ENCODE measurements at regions not wholly inside any gene's neighbourhood (a gene's known extent, or its start where the extent isn't known, plus 50 kb on each side); places are given as distances from the start of the nearest gene placed in this dataset.
A peak's percentile ranks its signal among the peaks of the same experiment; 100 is the strongest.

DNA sequence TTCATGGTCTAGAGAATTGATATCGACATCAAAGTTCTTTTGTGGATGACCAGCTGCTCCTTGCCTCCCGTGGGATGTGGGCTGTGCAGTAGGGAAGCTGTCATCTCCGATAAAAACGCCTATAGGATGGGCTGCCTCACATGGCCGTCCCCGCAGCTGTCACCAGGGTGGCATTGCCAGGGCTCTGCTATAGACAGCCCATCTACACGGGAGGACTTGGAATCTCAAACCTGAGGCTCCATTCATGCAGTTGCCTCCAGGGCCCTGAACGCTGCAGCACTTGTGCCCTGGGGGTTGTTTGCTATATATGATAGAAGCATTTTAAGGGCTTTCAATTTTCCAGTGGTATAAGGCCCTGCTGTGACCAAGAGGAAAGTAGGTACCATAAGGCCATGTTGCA is 183.1 kb downstream of the MYCN start:
- DNase-seq (ENCODE audit: low spot score) = peak; percentile 25
- Histone ChIP-seq H3K4me1 (ENCODE audit: control insufficient read depth in 4 of 4, insufficient read depth in 4 of 4, low read length in 3 of 4) (no peaks in the 10 kb centered on the region), H3K27me3 (ENCODE audit: control insufficient read depth in 4 of 4, insufficient read depth in 4 of 4, low read length in 3 of 4) (no peaks in the 10 kb centered on the region), H3K36me3 (ENCODE audit: control insufficient read depth in 4 of 4, insufficient read depth in 3 of 4, low read depth in 1 of 4, low read length in 3 of 4) (no peaks in the 10 kb centered on the region), H3K4me3 (ENCODE audit: low read depth in 1 of 3, low read length in 3 of 3) (no peak overlapping the region), H3K9me3 (ENCODE audit: control insufficient read depth in 4 of 4, low read length in 3 of 4) (peaks cover 0 to 3% (median under 1%) of the 10 kb centered on the region in 4 donors), H3K27ac (ENCODE audit: low read depth in 1 of 2, low read length in 2 of 2) (no peak overlapping the region), H3K9ac (ENCODE audit: low read depth in 1 of 2, low read length in 2 of 2) (no peak overlapping the region)
- 75% methylated on average over 8 of the region's 8 CpGs for WGBS
- TF ChIP-seq, protein P1, sequence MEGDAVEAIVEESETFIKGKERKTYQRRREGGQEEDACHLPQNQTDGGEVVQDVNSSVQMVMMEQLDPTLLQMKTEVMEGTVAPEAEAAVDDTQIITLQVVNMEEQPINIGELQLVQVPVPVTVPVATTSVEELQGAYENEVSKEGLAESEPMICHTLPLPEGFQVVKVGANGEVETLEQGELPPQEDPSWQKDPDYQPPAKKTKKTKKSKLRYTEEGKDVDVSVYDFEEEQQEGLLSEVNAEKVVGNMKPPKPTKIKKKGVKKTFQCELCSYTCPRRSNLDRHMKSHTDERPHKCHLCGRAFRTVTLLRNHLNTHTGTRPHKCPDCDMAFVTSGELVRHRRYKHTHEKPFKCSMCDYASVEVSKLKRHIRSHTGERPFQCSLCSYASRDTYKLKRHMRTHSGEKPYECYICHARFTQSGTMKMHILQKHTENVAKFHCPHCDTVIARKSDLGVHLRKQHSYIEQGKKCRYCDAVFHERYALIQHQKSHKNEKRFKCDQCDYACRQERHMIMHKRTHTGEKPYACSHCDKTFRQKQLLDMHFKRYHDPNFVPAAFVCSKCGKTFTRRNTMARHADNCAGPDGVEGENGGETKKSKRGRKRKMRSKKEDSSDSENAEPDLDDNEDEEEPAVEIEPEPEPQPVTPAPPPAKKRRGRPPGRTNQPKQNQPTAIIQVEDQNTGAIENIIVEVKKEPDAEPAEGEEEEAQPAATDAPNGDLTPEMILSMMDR (IDR thresholded peaks at IDR 0.05; ENCODE audit: low read depth, low read length, missing input control) = no peak
- no peak for TF ChIP-seq HNF4A (conservative IDR thresholded peaks at IDR 0.05)
- TF ChIP-seq EGR1 (IDR thresholded peaks at IDR 0.05; ENCODE audit: low read depth in 2 of 2) = no peak
- TF ChIP-seq NR2F2 (IDR thresholded peaks at IDR 0.05) = no peak
- no peak for TF ChIP-seq GABPA (IDR thresholded peaks at IDR 0.05 in 1 of 2, conservative IDR thresholded peaks at IDR 0.05 in 1 of 2)
- no peak for TF ChIP-seq FOXA2 (IDR thresholded peaks at IDR 0.05)
- no peak for TF ChIP-seq FOXA1 (IDR thresholded peaks at IDR 0.05)
- TF ChIP-seq, protein P2, sequence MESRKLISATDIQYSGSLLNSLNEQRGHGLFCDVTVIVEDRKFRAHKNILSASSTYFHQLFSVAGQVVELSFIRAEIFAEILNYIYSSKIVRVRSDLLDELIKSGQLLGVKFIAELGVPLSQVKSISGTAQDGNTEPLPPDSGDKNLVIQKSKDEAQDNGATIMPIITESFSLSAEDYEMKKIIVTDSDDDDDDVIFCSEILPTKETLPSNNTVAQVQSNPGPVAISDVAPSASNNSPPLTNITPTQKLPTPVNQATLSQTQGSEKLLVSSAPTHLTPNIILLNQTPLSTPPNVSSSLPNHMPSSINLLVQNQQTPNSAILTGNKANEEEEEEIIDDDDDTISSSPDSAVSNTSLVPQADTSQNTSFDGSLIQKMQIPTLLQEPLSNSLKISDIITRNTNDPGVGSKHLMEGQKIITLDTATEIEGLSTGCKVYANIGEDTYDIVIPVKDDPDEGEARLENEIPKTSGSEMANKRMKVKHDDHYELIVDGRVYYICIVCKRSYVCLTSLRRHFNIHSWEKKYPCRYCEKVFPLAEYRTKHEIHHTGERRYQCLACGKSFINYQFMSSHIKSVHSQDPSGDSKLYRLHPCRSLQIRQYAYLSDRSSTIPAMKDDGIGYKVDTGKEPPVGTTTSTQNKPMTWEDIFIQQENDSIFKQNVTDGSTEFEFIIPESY (IDR thresholded peaks at IDR 0.05) = no peak

DNA sequence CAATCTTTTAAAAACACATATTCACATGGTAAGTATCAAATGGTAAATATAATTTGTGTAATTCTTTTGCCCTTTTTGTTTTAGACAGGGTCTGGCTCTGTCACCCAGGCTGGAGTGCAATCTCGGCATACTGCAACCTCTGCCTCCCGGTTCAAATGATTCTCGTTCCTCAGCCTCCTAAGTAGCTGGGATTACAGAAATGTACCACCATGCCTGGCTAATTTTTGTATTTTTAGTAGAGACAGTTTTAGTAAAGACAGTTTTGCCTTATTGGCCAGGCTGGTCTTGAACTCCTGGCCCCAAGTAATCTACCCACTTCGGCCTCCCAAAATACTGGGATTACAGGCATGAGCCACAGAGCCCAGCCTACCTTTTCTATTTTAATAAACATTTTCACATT is 182.2 kb downstream of the MYCN start:
- no peak overlapping the region for H3K9ac ChIP-seq (ENCODE audit: low read depth in 1 of 2, low read length in 2 of 2)
- DNase-seq (ENCODE audit: low spot score) = no peak
- H3K36me3 ChIP-seq (ENCODE audit: control insufficient read depth in 4 of 4, insufficient read depth in 3 of 4, low read depth in 1 of 4, low read length in 3 of 4) = no peaks in the 10 kb centered on the region
- TF ChIP-seq, protein P3, sequence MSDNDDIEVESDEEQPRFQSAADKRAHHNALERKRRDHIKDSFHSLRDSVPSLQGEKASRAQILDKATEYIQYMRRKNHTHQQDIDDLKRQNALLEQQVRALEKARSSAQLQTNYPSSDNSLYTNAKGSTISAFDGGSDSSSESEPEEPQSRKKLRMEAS (IDR thresholded peaks at IDR 0.05) = no peak
- no peak for TF ChIP-seq JUND (IDR thresholded peaks at IDR 0.05)
- TF ChIP-seq, protein P2 (IDR thresholded peaks at IDR 0.05) = no peak
- no peak for TF ChIP-seq HNF4A (conservative IDR thresholded peaks at IDR 0.05)
- TF ChIP-seq, protein P1 (IDR thresholded peaks at IDR 0.05; ENCODE audit: low read depth, low read length, missing input control) = no peak
- no peak for TF ChIP-seq SP1 (IDR thresholded peaks at IDR 0.05)
- TF ChIP-seq HNF4G (IDR thresholded peaks at IDR 0.05) = no peak
- TF ChIP-seq, protein P4, sequence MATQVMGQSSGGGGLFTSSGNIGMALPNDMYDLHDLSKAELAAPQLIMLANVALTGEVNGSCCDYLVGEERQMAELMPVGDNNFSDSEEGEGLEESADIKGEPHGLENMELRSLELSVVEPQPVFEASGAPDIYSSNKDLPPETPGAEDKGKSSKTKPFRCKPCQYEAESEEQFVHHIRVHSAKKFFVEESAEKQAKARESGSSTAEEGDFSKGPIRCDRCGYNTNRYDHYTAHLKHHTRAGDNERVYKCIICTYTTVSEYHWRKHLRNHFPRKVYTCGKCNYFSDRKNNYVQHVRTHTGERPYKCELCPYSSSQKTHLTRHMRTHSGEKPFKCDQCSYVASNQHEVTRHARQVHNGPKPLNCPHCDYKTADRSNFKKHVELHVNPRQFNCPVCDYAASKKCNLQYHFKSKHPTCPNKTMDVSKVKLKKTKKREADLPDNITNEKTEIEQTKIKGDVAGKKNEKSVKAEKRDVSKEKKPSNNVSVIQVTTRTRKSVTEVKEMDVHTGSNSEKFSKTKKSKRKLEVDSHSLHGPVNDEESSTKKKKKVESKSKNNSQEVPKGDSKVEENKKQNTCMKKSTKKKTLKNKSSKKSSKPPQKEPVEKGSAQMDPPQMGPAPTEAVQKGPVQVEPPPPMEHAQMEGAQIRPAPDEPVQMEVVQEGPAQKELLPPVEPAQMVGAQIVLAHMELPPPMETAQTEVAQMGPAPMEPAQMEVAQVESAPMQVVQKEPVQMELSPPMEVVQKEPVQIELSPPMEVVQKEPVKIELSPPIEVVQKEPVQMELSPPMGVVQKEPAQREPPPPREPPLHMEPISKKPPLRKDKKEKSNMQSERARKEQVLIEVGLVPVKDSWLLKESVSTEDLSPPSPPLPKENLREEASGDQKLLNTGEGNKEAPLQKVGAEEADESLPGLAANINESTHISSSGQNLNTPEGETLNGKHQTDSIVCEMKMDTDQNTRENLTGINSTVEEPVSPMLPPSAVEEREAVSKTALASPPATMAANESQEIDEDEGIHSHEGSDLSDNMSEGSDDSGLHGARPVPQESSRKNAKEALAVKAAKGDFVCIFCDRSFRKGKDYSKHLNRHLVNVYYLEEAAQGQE (IDR thresholded peaks at IDR 0.05) = no peak
- no peak for TF ChIP-seq EGR1 (IDR thresholded peaks at IDR 0.05; ENCODE audit: low read depth in 2 of 2)
- TF ChIP-seq, protein P5, sequence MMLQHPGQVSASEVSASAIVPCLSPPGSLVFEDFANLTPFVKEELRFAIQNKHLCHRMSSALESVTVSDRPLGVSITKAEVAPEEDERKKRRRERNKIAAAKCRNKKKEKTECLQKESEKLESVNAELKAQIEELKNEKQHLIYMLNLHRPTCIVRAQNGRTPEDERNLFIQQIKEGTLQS (IDR thresholded peaks at IDR 0.05) = no peak
- no peak for TF ChIP-seq RXRA (IDR thresholded peaks at IDR 0.05)
- no peak for TF ChIP-seq GABPA (IDR thresholded peaks at IDR 0.05 in 1 of 2, conservative IDR thresholded peaks at IDR 0.05 in 1 of 2)
- no peak for TF ChIP-seq TAF1 (conservative IDR thresholded peaks at IDR 0.05)
- TF ChIP-seq NR2F2 (IDR thresholded peaks at IDR 0.05) = no peak
- no peak for TF ChIP-seq YY1 (IDR thresholded peaks at IDR 0.05)
- H3K4me3 ChIP-seq (ENCODE audit: low read depth in 1 of 3, low read length in 3 of 3) = no peak overlapping the region
- H3K27me3 ChIP-seq (ENCODE audit: control insufficient read depth in 4 of 4, insufficient read depth in 4 of 4, low read length in 3 of 4) = no peaks in the 10 kb centered on the region
- no peak overlapping the region for H3K27ac ChIP-seq (ENCODE audit: low read depth in 1 of 2, low read length in 2 of 2)
- peaks cover 0 to 3% (median under 1%) of the 10 kb centered on the region in 4 donors for H3K9me3 ChIP-seq (ENCODE audit: control insufficient read depth in 4 of 4, low read length in 3 of 4)
- no peaks in the 10 kb centered on the region for H3K4me1 ChIP-seq (ENCODE audit: control insufficient read depth in 4 of 4, insufficient read depth in 4 of 4, low read length in 3 of 4)
- 95% methylated on average over 4 of the region's 4 CpGs for WGBS
